ENCODE measurements at regions not wholly inside any gene's neighbourhood (a gene's known extent, or its start where the extent isn't known, plus 50 kb on each side); places are given as distances from the start of the nearest gene placed in this dataset.

DNA sequence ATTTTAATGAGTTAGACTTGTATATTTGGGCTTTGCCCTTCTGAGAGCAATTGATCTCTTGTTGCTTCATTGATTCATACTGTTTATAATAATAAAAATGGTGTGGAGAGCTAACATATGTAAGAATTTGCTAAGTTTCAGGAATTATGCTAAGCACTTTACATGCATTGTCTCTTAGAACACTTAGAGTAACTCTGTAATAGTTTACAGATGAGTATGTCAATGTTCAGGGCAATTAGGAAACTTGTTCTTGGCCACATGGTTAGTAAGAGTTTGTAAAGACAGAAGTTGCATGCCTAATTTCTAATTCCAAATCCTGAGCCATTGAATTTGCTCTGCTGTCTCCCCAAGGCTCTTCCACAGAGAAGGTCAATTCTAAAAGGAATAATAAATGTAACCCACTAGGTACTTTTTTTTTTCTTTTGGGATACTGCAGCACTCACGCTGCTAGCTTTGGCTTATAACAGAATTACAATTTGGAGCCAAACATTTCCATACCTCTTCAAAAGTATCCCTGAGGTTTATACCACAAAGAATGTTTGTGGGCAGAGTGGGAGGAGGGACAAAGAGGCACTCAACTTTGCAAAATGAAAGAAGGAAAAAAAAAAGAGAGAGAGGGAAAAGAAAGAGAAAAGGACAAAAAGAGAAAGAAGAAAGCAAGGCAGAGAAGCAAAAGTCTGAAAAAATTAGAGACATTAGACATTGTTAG, 232.4 kb downstream of the CALCRL start:
- TF ChIP-seq, protein P1, sequence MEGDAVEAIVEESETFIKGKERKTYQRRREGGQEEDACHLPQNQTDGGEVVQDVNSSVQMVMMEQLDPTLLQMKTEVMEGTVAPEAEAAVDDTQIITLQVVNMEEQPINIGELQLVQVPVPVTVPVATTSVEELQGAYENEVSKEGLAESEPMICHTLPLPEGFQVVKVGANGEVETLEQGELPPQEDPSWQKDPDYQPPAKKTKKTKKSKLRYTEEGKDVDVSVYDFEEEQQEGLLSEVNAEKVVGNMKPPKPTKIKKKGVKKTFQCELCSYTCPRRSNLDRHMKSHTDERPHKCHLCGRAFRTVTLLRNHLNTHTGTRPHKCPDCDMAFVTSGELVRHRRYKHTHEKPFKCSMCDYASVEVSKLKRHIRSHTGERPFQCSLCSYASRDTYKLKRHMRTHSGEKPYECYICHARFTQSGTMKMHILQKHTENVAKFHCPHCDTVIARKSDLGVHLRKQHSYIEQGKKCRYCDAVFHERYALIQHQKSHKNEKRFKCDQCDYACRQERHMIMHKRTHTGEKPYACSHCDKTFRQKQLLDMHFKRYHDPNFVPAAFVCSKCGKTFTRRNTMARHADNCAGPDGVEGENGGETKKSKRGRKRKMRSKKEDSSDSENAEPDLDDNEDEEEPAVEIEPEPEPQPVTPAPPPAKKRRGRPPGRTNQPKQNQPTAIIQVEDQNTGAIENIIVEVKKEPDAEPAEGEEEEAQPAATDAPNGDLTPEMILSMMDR (IDR thresholded peaks at IDR 0.05; ENCODE audit: low read depth, low read length) = no peak
- TF ChIP-seq POLR2A (IDR thresholded peaks at IDR 0.05; ENCODE audit: extremely low read depth, insufficient read length) (no peak), MYC (IDR thresholded peaks at IDR 0.05; ENCODE audit: low read depth, low read length) (no peak)

All from NB4 (cell line).